WI38 (cell line): ENCODE measurements at regions not wholly inside any gene's neighbourhood (a gene's known extent, or its start where the extent isn't known, plus 50 kb on each side); places are given as distances from the start of the nearest gene placed in this dataset.

Experiments
- H3K4me3 ChIP-seq: 2 replicates; pipeline ENCODE4 v1.5.1; 2011; ENCODE audit warnings: low read depth, mild to moderate bottlenecking, control low read depth, low read length
- CTCF ChIP-seq: IDR thresholded peaks from 2 replicates; pipeline ENCODE4 v1.5.1; 2012; ENCODE audit warnings: low read depth, mild to moderate bottlenecking, control low read depth, low read length

GRCh38 chr3:30069056-30069455 is 537.3 kb upstream of the TGFBR2 start:
- H3K4me3 ChIP-seq: no peak overlapping the region
- no peak for TF ChIP-seq CTCF

- no peak overlapping the region for H3K4me3 ChIP-seq
- TF ChIP-seq CTCF: no peak
These were observed 533.4 kb upstream of the TGFBR2 start for GRCh38 chr3:30073040-30073439.

GRCh38 chr3:30073622-30074021 is 532.8 kb upstream of the TGFBR2 start:
- no peak overlapping the region for H3K4me3 ChIP-seq
- TF ChIP-seq CTCF: no peak

GRCh38 chr3:30075514-30075913 is 530.9 kb upstream of the TGFBR2 start:
- TF ChIP-seq CTCF: no peak

GRCh38 chr3:30076899-30077298 is 529.5 kb upstream of the TGFBR2 start:
- no peak overlapping the region for H3K4me3 ChIP-seq
- TF ChIP-seq CTCF: no peak

More at GRCh38 chr3:30075514-30075913, 530.9 kb upstream of the TGFBR2 start:
- no peak overlapping the region for H3K4me3 ChIP-seq

- TF ChIP-seq CTCF: no peak
- H3K4me3 ChIP-seq: no peak overlapping the region
These were observed 528.7 kb upstream of the TGFBR2 start for GRCh38 chr3:30077746-30078145.

GRCh38 chr3:30078736-30079135 is 527.7 kb upstream of the TGFBR2 start:
- no peak for TF ChIP-seq CTCF
- no peak overlapping the region for H3K4me3 ChIP-seq
